ENCODE measurements at regions not wholly inside any gene's neighbourhood (a gene's known extent, or its start where the extent isn't known, plus 50 kb on each side); places are given as distances from the start of the nearest gene placed in this dataset.

- TF ChIP-seq TAF1 (IDR thresholded peaks at IDR 0.05; ENCODE audit: borderline replicate concordance, insufficient read depth, low read length) (no peak), POLR2AphosphoS5 (IDR thresholded peaks at IDR 0.05; ENCODE audit: low read depth, low read length) (no peak), SIN3A (IDR thresholded peaks at IDR 0.05; ENCODE audit: borderline replicate concordance, insufficient read depth, low read length) (no peak)
- TF ChIP-seq, protein P1, sequence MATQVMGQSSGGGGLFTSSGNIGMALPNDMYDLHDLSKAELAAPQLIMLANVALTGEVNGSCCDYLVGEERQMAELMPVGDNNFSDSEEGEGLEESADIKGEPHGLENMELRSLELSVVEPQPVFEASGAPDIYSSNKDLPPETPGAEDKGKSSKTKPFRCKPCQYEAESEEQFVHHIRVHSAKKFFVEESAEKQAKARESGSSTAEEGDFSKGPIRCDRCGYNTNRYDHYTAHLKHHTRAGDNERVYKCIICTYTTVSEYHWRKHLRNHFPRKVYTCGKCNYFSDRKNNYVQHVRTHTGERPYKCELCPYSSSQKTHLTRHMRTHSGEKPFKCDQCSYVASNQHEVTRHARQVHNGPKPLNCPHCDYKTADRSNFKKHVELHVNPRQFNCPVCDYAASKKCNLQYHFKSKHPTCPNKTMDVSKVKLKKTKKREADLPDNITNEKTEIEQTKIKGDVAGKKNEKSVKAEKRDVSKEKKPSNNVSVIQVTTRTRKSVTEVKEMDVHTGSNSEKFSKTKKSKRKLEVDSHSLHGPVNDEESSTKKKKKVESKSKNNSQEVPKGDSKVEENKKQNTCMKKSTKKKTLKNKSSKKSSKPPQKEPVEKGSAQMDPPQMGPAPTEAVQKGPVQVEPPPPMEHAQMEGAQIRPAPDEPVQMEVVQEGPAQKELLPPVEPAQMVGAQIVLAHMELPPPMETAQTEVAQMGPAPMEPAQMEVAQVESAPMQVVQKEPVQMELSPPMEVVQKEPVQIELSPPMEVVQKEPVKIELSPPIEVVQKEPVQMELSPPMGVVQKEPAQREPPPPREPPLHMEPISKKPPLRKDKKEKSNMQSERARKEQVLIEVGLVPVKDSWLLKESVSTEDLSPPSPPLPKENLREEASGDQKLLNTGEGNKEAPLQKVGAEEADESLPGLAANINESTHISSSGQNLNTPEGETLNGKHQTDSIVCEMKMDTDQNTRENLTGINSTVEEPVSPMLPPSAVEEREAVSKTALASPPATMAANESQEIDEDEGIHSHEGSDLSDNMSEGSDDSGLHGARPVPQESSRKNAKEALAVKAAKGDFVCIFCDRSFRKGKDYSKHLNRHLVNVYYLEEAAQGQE (IDR thresholded peaks at IDR 0.05; ENCODE audit: insufficient read depth in 1 of 2, low read depth in 2 of 2, low read length in 2 of 2) = no peak
These were observed 91.6 kb downstream of the CMC2 start for GRCh38 chr16:80915079-80915450.

DNA sequence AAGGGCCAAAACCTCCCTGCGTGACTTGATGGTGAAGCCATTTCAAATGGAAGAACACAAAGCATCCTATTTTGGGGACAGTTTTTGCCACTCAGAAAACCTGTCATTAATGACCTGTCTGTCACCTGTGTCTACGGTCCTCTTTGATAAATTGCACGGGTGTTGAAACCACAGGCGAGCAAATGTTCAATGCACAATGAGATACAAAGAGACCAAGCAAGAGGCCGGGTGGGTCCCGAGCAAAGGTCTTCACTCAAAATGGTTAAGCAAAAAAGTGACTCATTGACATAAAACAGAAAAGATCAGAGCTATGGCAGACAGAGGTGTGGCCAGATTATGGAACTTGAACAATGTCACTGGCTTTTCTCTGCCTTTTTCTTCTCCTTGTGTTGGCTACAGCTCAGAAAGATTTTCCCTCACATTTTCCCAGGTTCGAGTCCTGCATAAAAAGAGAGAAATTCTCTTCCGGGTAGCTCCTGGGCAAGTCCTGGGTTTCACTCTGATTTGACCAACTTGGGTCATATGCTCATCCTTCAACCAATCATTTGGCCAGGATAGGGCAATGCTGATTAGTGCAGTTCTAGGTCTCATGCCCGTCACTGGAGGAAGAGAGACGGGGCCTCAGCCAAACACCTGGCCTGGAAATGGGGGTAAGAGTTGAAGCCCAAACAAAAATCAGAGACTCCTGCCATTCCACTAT, 92.2 kb downstream of the CMC2 start:
- TF ChIP-seq FOXP2 (optimal IDR thresholded peaks at IDR 0.05; ENCODE audit: borderline replicate concordance, extremely low read depth, extremely low read length, insufficient read depth) (no peak), TAF1 (IDR thresholded peaks at IDR 0.05; ENCODE audit: borderline replicate concordance, insufficient read depth, low read length) (no peak), SIN3A (IDR thresholded peaks at IDR 0.05; ENCODE audit: borderline replicate concordance, insufficient read depth, low read length) (no peak), POLR2AphosphoS5 (IDR thresholded peaks at IDR 0.05; ENCODE audit: low read depth, low read length) (no peak)
- TF ChIP-seq, protein P1 (IDR thresholded peaks at IDR 0.05; ENCODE audit: insufficient read depth in 1 of 2, low read depth in 2 of 2, low read length in 2 of 2) = no peak

DNA sequence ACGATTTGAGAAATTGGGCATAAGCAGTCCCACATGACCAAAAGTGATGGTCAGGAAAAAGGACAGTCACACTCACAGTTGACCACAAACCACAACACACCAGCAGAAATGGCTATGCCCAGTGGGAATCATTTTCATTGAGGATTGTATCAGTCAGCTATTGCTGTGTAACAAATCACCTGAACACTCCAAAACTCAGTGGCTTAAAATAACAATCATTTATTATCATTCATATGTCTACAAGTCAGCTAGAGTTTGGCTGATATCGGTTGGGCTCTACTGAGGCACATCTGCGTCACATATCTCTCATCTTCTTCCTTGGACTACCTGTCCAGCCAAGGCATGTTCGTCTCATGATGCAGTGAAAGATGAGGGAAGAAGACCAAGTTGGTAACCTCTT, 93.3 kb downstream of the CMC2 start:
- no peak for TF ChIP-seq FOXP2 (optimal IDR thresholded peaks at IDR 0.05; ENCODE audit: borderline replicate concordance, extremely low read depth, extremely low read length, insufficient read depth)

GRCh38 chr16:80912651-80913050, 94.0 kb downstream of the CMC2 start:
- TF ChIP-seq, protein P1 (IDR thresholded peaks at IDR 0.05; ENCODE audit: insufficient read depth in 1 of 2, low read depth in 2 of 2, low read length in 2 of 2) = no peak
- TF ChIP-seq POLR2AphosphoS5 (IDR thresholded peaks at IDR 0.05; ENCODE audit: low read depth, low read length) (no peak), TAF1 (IDR thresholded peaks at IDR 0.05; ENCODE audit: borderline replicate concordance, insufficient read depth, low read length) (no peak), SIN3A (IDR thresholded peaks at IDR 0.05; ENCODE audit: borderline replicate concordance, insufficient read depth, low read length) (no peak), FOXP2 (optimal IDR thresholded peaks at IDR 0.05; ENCODE audit: borderline replicate concordance, extremely low read depth, extremely low read length, insufficient read depth) (no peak)

DNA sequence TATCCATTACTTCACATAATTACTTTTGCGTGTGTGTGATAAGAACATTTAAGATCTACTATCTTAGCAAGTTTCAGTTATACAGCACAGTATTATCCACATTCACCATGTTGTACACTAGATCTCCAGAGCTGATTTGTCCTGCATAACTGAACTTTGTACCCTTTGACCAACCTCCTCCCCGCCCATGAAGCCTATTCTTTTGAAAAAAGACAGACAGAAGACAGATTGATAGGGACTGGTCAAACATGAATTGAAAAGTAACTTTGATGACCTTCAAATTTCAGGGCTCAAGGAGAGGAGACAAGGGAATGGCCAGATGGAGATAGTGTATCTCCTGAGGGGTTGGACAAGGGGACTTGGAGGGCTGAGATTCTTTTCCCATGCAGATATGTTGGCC, 96.3 kb downstream of the CMC2 start:
- no peak for TF ChIP-seq FOXP2 (optimal IDR thresholded peaks at IDR 0.05; ENCODE audit: borderline replicate concordance, extremely low read depth, extremely low read length, insufficient read depth)
- no peak for TF ChIP-seq TAF1 (IDR thresholded peaks at IDR 0.05; ENCODE audit: borderline replicate concordance, insufficient read depth, low read length)
- no peak for TF ChIP-seq SIN3A (IDR thresholded peaks at IDR 0.05; ENCODE audit: borderline replicate concordance, insufficient read depth, low read length)
- TF ChIP-seq, protein P1 (IDR thresholded peaks at IDR 0.05; ENCODE audit: insufficient read depth in 1 of 2, low read depth in 2 of 2, low read length in 2 of 2) = no peak
- TF ChIP-seq POLR2AphosphoS5 (IDR thresholded peaks at IDR 0.05; ENCODE audit: low read depth, low read length) = no peak
